Skeletal muscle cell (primary cell): ENCODE measurements at regions not wholly inside any gene's neighbourhood (a gene's known extent, or its start where the extent isn't known, plus 50 kb on each side); places are given as distances from the start of the nearest gene placed in this dataset.
A peak's percentile ranks its signal among the peaks of the same experiment; 100 is the strongest.

ENCODE experiments used
- DNase-seq: peaks from one replicate; pipeline ENCODE4 v3.0.0-alpha.2; 2010; ENCODE audit warnings: low read depth
- H3K4me3 ChIP-seq: 2 replicates; pipeline ENCODE4 v1.5.1; 2011; ENCODE audit warnings: low read depth, mild to moderate bottlenecking, control low read depth, low read length, moderate library complexity

- H3K4me3 ChIP-seq = no peak overlapping the region
- no peak for DNase-seq
These were observed 68.4 kb upstream of the CCN2 start for GRCh38 chr6:132019586-132019985.

- DNase-seq = no peak
- no peak overlapping the region for H3K4me3 ChIP-seq
These were observed 66.8 kb upstream of the CCN2 start for GRCh38 chr6:132017942-132018341.

- no peak overlapping the region for H3K4me3 ChIP-seq
- no peak for DNase-seq
These were observed 65.2 kb upstream of the CCN2 start for GRCh38 chr6:132016396-132016795.

DNA sequence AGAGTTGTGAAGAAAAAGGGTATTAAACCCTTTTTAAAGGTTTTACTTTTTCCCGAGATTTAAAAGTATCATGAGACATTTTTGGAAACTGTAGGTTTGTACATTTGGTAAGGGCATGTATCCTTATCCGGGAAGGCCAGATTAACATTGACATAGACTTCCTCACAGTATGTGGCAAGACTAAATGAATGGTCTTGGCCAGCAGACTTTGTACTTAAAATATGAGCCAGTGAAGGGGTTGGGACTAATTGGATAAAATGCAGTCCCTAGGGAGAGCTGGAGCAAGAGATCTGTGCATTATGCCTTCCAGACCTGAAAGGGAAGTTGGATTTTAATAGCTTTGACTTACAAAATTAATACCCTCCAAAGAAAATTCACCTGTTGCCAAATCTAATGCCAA, 60.4 kb upstream of the CCN2 start:
- no peak overlapping the region for H3K4me3 ChIP-seq
- no peak for DNase-seq

GRCh38 chr6:132009175-132009574, 58.0 kb upstream of the CCN2 start:
- DNase-seq = no peak

DNA sequence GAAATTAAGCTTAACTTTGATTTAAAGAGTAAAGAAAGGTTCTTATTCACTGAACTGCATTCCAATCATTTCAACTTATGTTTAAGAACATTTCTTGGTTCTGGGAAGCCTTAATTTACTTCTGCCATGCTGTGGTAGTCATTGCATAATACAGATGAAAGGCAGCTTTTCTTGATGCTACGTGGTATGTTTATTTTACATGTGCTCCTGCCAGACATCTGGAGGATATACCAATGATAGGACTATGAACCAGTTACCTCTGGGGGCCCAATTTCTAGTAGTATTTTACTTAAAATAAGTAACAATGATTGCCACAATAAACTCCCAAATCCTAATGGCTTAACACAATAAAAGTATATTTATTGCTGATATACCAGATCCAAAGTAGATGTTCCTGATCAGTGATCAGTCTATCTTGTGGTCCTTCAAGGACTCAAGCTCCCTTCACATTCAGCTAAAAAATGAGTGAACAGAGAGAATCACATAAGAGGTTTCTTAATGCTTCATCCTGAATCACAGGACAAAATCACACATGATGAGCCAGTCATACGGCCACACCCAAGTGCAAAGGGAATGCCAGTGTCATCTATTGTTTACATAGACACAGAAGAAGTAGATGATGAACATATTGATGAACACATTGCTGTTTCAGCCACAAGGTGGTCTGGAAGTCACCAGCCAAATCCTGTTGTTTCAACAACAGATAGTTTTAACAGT, 56.5 kb upstream of the CCN2 start:
- DNase-seq = peak; percentile 64
- no peak overlapping the region for H3K4me3 ChIP-seq

More at GRCh38 chr6:132009175-132009574, 58.0 kb upstream of the CCN2 start:
- H3K4me3 ChIP-seq = no peak overlapping the region

GRCh38 chr6:132005178-132005577, 54.0 kb upstream of the CCN2 start:
- H3K4me3 ChIP-seq = no peak overlapping the region
- DNase-seq = no peak

- H3K4me3 ChIP-seq = no peak overlapping the region
- no peak for DNase-seq
These were observed 53.5 kb upstream of the CCN2 start for GRCh38 chr6:132004668-132005067.

DNA sequence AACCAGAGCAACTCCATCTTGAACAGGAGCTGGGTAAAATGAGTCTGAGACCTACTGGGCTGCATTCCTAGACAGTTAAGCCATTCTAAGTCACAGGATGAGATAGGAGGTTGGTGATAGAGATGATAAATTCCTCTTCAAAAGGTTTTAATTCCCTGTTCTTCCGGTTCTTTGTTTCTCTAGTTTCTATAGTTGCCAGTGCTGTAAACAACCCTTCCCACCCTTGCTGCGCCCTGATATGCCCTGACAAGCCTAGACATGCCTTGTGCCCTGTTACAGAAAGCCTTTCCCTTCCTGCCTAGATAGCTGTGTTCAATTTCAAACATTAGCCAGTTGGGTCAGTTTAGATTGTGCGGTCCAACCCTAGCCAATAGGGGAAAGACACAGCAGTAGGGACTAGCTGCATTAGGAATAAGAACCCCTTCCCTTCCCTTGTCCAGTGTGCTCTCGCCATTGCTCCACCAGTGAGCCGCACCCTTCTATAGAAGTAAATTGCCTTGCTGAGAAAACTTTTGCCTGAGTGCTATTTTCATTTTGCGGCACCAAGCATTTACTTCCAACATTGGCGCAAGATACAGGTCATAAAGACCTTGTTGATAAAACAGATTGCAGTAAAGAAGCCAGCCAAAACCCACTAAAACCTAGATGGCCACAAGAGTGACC, 52.5 kb upstream of the CCN2 start:
- DNase-seq = no peak
- no peak overlapping the region for H3K4me3 ChIP-seq
